CD14-positive monocyte (primary cell): ENCODE measurements at regions not wholly inside any gene's neighbourhood (a gene's known extent, or its start where the extent isn't known, plus 50 kb on each side); places are given as distances from the start of the nearest gene placed in this dataset.

ENCODE experiments used
- DNase-seq, 3 donors: peaks; one replicate each; pipeline ENCODE4 v3.0.0-alpha.2; 2011 to 2022
- H2AFZ ChIP-seq: 2 replicates; pipeline ENCODE4 v1.6.0; 2012; ENCODE audit warnings: mild to moderate bottlenecking, low read depth, low read length, inconsistent platforms; ENCODE audit not compliant: insufficient read depth, poor library complexity, severe bottlenecking
- H3K27ac ChIP-seq, 2 donors: 1 replicate in 1 of 2; 2 replicates in 1 of 2; pipeline ENCODE4 v1.5.1; 2012 to 2013; ENCODE audit warnings: low read length in 2 of 2, control low read depth in 1 of 2, inconsistent platforms in 1 of 2, low read depth in 1 of 2, mild to moderate bottlenecking in 1 of 2
- H3K27me3 ChIP-seq, 2 donors: one replicate each; pipeline versions ENCODE4 v1.6.0 to v1.6.1; 2011 to 2013; ENCODE audit warnings: low read length in 2 of 2; ENCODE audit not compliant: control insufficient read depth in 2 of 2, insufficient read depth in 2 of 2
- H3K36me3 ChIP-seq, 2 donors: replicated peaks in 1 of 2; 1 replicate in 1 of 2; 2 replicates in 1 of 2; pipeline versions ENCODE4 v1.5.1 to v1.6.1; 2012 to 2013; ENCODE audit warnings: low read length in 2 of 2, control low read depth in 1 of 2, inconsistent platforms in 1 of 2, mild to moderate bottlenecking in 1 of 2; ENCODE audit not compliant: insufficient read depth in 2 of 2, control insufficient read depth in 1 of 2
- H3K4me1 ChIP-seq, 2 donors: 1 replicate in 1 of 2; 2 replicates in 1 of 2; pipeline versions ENCODE4 v1.5.1 to v1.6.1; 2012 to 2013; ENCODE audit warnings: low read length in 2 of 2, control low read depth in 1 of 2, inconsistent platforms in 1 of 2, mild to moderate bottlenecking in 1 of 2, moderate library complexity in 1 of 2; ENCODE audit not compliant: insufficient read depth in 2 of 2, control insufficient read depth in 1 of 2
- H3K4me2 ChIP-seq: replicated peaks from 2 replicates; pipeline ENCODE3; 2012; ENCODE audit warnings: low read length, moderate library complexity, mild to moderate bottlenecking; ENCODE audit not compliant: poor library complexity, severe bottlenecking; ENCODE audit errors: extremely low read depth
- H3K4me3 ChIP-seq, 3 experiments: fragments of 200-600 bp in 1 of 3; sonication (generic) in 1 of 3; replicated peaks in 1 of 3; 1 replicate in 2 of 3; 2 replicates in 1 of 3; pipeline ENCODE4 v1.5.1; 2011 to 2013; ENCODE audit warnings: low read length in 3 of 3, mild to moderate bottlenecking in 3 of 3, control low read depth in 2 of 3, low read depth in 2 of 3, inconsistent platforms in 1 of 3, moderate library complexity in 1 of 3
- H3K79me2 ChIP-seq: 2 replicates; pipeline ENCODE4 v1.6.0; 2012; ENCODE audit warnings: mild to moderate bottlenecking, control low read depth, inconsistent platforms, low read length, moderate library complexity; ENCODE audit not compliant: insufficient read depth
- H3K9ac ChIP-seq: 2 replicates; pipeline ENCODE4 v1.6.0; 2017; ENCODE audit warnings: low read length, mild to moderate bottlenecking; ENCODE audit not compliant: insufficient read depth, poor library complexity, severe bottlenecking
- H3K9me3 ChIP-seq, 2 donors: replicated peaks in 1 of 2; 1 replicate in 1 of 2; 2 replicates in 1 of 2; pipeline versions ENCODE4 v1.5.1 to v1.6.1; 2012 to 2013; ENCODE audit warnings: low read length in 2 of 2, control low read depth in 1 of 2; ENCODE audit not compliant: control insufficient read depth in 1 of 2, insufficient read depth in 1 of 2
- H4K20me1 ChIP-seq: 2 replicates; pipeline ENCODE4 v1.6.0; 2012; ENCODE audit warnings: mild to moderate bottlenecking, low read length, control low read depth, moderate library complexity; ENCODE audit not compliant: insufficient read depth
- H3K27ac Mint-ChIP-seq, 7 donors: one replicate each; pipeline ENCODE4 v1.8.0; 2020; ENCODE audit warnings: mild to moderate bottlenecking in 7 of 7, mixed read lengths in 7 of 7, moderate library complexity in 6 of 7, inconsistent platforms in 2 of 7
- H3K27me3 Mint-ChIP-seq, 3 donors: one replicate each; pipeline ENCODE4 v1.8.0; 2021 to 2022; ENCODE audit warnings: low read depth in 3 of 3, mild to moderate bottlenecking in 3 of 3, mixed read lengths in 3 of 3, moderate library complexity in 3 of 3, inconsistent platforms in 1 of 3
- H3K36me3 Mint-ChIP-seq, 2 donors: one replicate each; pipeline ENCODE4 v1.8.0; 2020; ENCODE audit warnings: mixed read lengths in 2 of 2, inconsistent platforms in 1 of 2, mild to moderate bottlenecking in 1 of 2
- H3K4me1 Mint-ChIP-seq: one replicate; pipeline ENCODE4 v1.8.0; 2020; ENCODE audit warnings: mild to moderate bottlenecking, mixed read lengths
- H3K4me3 Mint-ChIP-seq, 2 donors: one replicate each; pipeline ENCODE4 v1.8.0; 2020; ENCODE audit warnings: mild to moderate bottlenecking in 2 of 2, mixed read lengths in 2 of 2, moderate library complexity in 1 of 2
- H3K9me3 Mint-ChIP-seq, 7 donors: one replicate each; pipeline ENCODE4 v1.8.0; 2020 to 2022; ENCODE audit warnings: mixed read lengths in 7 of 7, mild to moderate bottlenecking in 6 of 7, moderate library complexity in 6 of 7, inconsistent platforms in 2 of 7
- WGBS: methylation state at CpG from one replicate; pipeline ENCODE4 v1.1.5; 2013; ENCODE audit warnings: missing lambda C conversion rate; ENCODE audit not compliant: insufficient coverage; 5-methylcytosine and 5-hydroxymethylcytosine counted together
- intact Hi-C, 2 donors: fragments of 100-400 bp; cut with micrococcal nuclease; formaldehyde crosslinking; loops; one replicate each; pipeline versions ENCODE4 v1.15.0 to v1.15.1; 2023
- TF ChIP-seq, protein P1 (sequence below): fragments of 200-600 bp; IDR thresholded peaks from one replicate; pipeline ENCODE4 v1.8.0; 2022; ENCODE audit warnings: antibody characterized with exemption, mild to moderate bottlenecking

DNA sequence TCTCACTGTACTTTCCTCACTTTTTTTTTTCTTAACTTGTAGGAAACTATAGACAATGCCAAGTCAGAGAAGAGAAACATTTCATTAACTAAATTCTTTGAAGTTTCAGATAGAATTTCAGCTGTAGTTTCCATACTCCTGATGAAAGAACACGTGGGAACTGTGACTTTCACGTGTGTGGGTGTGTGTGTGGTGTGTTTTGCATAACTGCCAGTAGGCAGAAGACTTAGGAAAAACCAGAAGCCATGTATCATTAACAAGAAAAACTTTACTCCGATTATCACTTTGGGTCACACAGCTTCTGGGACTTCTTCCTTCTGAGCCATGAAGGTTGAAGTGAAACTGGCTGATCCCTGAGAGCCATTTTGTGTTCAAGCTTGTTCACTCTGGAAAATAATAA, 483.3 kb downstream of the TFAP2B start:
- no CpG with 5 or more reads among the region's 3 CpGs for WGBS
- intact Hi-C loops, result no loop called here

DNA sequence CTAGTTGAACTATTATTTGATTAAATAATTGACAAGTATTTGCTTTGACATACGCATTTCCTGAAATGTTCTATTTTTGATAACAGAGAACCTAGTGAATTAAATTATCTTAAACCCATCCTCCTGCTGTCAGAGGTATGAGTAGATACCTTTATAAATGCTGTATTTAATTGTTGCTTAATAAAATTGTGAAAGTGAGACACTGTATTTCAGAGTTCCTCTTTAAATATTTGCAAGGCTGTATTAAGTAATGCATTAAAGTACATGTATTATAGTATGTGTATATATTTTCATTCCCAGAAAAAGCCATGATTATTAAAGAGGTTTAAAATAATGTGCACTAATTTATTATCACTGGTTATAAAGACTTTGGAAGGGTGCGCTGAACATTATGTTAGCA, 483.8 kb downstream of the TFAP2B start:
- Histone ChIP-seq H3K79me2 (no peaks in the 10 kb centered on the region), H3K4me1 (peaks cover 19 to 33% of the 10 kb centered on the region in 2 donors), H4K20me1 (no peaks in the 10 kb centered on the region), H3K4me2 (peak overlapping the region; percentile 60), H3K4me3 (peak overlapping the region in 1 of 3 experiments; percentile 55), H3K9ac (no peak overlapping the region), H3K27ac (peak overlapping the region in 1 of 2 donors; percentile 79), H3K27me3 (no peaks in the 10 kb centered on the region), H3K9me3 (no peaks in the 10 kb centered on the region), H3K36me3 (no peaks in the 10 kb centered on the region), H2AFZ (no peak overlapping the region)
- H3K27me3 Mint-ChIP-seq, result peaks cover 0 to 1% (median 0%) of the 10 kb centered on the region in 3 donors
- no CpG with 5 or more reads among the region's 2 CpGs for WGBS
- H3K9me3 Mint-ChIP-seq, result peaks cover 0 to 3% (median 2%) of the 10 kb centered on the region in 7 donors
- TF ChIP-seq, protein P1, sequence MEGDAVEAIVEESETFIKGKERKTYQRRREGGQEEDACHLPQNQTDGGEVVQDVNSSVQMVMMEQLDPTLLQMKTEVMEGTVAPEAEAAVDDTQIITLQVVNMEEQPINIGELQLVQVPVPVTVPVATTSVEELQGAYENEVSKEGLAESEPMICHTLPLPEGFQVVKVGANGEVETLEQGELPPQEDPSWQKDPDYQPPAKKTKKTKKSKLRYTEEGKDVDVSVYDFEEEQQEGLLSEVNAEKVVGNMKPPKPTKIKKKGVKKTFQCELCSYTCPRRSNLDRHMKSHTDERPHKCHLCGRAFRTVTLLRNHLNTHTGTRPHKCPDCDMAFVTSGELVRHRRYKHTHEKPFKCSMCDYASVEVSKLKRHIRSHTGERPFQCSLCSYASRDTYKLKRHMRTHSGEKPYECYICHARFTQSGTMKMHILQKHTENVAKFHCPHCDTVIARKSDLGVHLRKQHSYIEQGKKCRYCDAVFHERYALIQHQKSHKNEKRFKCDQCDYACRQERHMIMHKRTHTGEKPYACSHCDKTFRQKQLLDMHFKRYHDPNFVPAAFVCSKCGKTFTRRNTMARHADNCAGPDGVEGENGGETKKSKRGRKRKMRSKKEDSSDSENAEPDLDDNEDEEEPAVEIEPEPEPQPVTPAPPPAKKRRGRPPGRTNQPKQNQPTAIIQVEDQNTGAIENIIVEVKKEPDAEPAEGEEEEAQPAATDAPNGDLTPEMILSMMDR, result no peak
- peaks cover 32% of the 10 kb centered on the region for H3K4me1 Mint-ChIP-seq
- intact Hi-C loops, result no loop called here
- H3K4me3 Mint-ChIP-seq, result no peak overlapping the region
- no peaks in the 10 kb centered on the region for H3K36me3 Mint-ChIP-seq
- peak overlapping the region; percentile 72 to 96 (median 92) for H3K27ac Mint-ChIP-seq
- DNase-seq, result peak; percentile 10 to 62 (median 21)

More for the DNA sequence above, 483.3 kb downstream of the TFAP2B start:
- peaks cover 32% of the 10 kb centered on the region for H3K4me1 Mint-ChIP-seq
- TF ChIP-seq, protein P1, result no peak
- H4K20me1 ChIP-seq, result no peaks in the 10 kb centered on the region
- peak overlapping the region; percentile 39 for H2AFZ ChIP-seq
- peak overlapping the region; percentile 60 for H3K4me2 ChIP-seq
- H3K4me3 Mint-ChIP-seq, result no peak overlapping the region
- H3K36me3 Mint-ChIP-seq, result no peaks in the 10 kb centered on the region
- peaks cover 0 to 5% (median 3%) of the 10 kb centered on the region in 7 donors for H3K9me3 Mint-ChIP-seq
- H3K9me3 ChIP-seq, result no peaks in the 10 kb centered on the region
- no peak overlapping the region for H3K9ac ChIP-seq
- no peaks in the 10 kb centered on the region for H3K79me2 ChIP-seq
- peak overlapping the region; percentile 71 to 92 (median 84) for H3K27ac Mint-ChIP-seq
- no peaks in the 10 kb centered on the region for H3K27me3 ChIP-seq
- peaks cover 0 to 1% (median 0%) of the 10 kb centered on the region in 3 donors for H3K27me3 Mint-ChIP-seq
- H3K36me3 ChIP-seq, result no peaks in the 10 kb centered on the region
- DNase-seq, result peak in 2 of 3 donors; percentile 1 to 27
- H3K27ac ChIP-seq, result peak overlapping the region in 1 of 2 donors; percentile 79
- H3K4me3 ChIP-seq, result peak overlapping the region in 1 of 3 experiments; percentile 55
- peaks cover 19 to 33% of the 10 kb centered on the region in 2 donors for H3K4me1 ChIP-seq
